ENCODE measurements at regions not wholly inside any gene's neighbourhood (a gene's known extent, or its start where the extent isn't known, plus 50 kb on each side); places are given as distances from the start of the nearest gene placed in this dataset.

- no peak for DNase-seq
Observed at GRCh38 chr18:76544511-76545345, 49.7 kb upstream of the ZNF516 start.
